Embryonic facial prominence (tissue), 1 donor: ENCODE measurements at regions not wholly inside any gene's neighbourhood (a gene's known extent, or its start where the extent isn't known, plus 50 kb on each side); places are given as distances from the start of the nearest gene placed in this dataset.
"Not testable (repeated sequence)": the region's sequence is repeated elsewhere in the genome, so short reads cannot be mapped to it uniquely, and the experiment has no call there.

Source experiments
- DNase-seq: peaks from one replicate; pipeline ENCODE4 v3.0.0-alpha.2; 2016; ENCODE audit errors: extremely low spot score

DNA sequence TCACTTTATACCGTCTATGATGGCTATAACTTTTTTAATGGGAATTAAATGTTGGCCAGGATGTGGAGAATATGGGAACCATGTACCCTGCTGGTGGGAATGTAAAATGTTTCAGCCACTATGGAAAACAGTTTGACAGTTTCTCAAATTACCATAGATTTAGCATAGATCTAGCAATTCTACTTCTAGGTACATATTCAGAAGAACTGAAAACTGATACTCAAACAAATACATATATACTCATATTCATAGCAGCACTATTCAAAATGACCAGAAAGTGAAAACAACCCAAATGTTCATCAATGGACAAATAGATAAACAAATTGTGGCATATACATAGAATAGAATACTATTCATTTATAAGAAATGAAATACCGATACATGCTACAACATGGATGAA lies 539.4 kb downstream of the IGSF11 start:
- no peak for DNase-seq

DNA sequence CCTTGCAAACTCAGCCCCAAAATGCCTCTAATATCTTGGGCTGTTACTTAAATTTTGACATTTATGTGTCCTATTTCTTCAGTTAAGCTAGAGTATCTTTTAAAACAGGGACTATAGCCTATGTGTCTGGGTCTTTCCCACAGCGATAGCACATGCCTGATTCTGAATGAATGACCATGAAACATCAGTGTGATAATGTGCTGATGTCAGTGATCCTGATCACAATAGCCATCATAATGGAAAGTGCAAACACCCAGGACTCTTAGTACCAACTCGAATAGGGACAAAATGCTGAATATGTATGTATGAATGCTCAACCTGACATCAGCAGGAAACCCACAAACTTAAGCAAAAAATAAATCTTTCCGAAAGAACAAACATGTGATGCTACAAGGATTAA lies 537.4 kb downstream of the IGSF11 start:
- no peak for DNase-seq

GRCh38 chr3:118501152-118501551 lies 533.5 kb downstream of the IGSF11 start:
- DNase-seq, result no peak

- DNase-seq, result no peak
Measured at GRCh38 chr3:118504906-118505305, 529.7 kb downstream of the IGSF11 start.

DNA sequence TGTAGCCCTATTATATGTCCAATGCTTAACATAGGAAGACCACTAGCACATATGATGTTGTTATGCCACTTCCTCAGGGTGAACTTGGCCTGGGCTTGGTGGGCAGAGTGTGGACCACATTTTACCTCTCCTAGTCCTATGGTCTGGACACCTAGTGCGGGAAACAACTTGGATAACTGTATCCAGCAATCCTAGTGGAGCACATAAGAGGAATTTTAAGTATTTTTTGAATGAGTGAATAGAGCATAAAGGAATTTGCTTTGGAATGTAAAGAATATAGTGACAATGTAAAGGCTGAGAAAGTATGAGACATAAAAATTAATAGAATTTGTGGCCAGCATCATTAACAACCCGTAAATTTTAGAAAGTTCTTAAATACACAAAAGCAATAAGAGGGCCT lies 528.9 kb downstream of the IGSF11 start:
- no peak for DNase-seq

- no peak for DNase-seq
Measured at GRCh38 chr3:118511402-118511801, 523.2 kb downstream of the IGSF11 start.

GRCh38 chr3:118512301-118512700 lies 522.3 kb downstream of the IGSF11 start:
- no peak for DNase-seq

- no peak for DNase-seq
Measured at GRCh38 chr3:118525077-118525476, 509.6 kb downstream of the IGSF11 start.

- DNase-seq, result no peak
Measured at GRCh38 chr3:118526758-118527513, 507.7 kb downstream of the IGSF11 start.

DNA sequence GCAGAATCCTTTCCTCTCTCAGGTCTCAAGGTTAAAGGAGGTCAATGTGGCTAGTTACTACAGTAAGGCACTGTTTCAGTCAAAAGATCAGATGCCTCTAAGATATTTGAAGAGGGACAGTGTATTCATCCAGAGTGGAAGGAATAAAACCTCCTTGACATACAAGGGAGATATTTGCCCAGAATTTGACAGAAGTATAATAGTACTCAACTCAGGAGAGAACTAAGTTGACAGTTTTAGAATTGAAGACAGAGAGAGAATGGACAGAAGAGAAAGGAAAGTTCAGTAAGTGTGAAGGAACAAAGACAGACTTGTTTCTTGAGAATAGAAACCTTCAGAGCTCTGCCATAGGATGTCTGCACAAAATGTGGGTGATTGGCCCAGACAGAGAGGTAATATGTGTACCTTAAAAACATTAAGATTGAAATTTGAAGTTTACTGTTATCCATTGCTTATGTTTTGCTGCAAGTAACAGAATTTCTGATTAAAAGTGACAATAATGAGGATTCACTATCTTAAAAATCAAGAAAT lies 507.1 kb downstream of the IGSF11 start:
- no peak for DNase-seq

DNA sequence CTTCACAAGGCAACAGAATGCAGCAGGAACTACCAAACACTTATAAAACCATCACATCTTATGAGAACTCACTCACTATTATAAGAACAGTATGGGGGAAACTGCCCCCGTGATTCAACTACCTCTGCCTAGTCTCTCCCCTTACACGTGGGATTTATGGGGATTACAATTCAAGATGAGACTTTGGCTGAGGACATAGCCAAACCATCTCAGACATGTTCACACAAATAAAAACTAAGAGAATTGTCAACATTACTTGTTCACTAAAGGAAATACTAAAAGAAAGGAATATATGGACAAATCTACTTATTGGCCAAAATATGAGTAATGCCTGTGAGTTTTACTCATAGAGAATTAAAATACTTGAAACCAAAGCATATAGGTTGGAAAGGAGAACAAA lies 505.1 kb downstream of the IGSF11 start:
- DNase-seq, result no peak

- no peak for DNase-seq
Measured at GRCh38 chr3:118530350-118530922, 504.2 kb downstream of the IGSF11 start.

DNA sequence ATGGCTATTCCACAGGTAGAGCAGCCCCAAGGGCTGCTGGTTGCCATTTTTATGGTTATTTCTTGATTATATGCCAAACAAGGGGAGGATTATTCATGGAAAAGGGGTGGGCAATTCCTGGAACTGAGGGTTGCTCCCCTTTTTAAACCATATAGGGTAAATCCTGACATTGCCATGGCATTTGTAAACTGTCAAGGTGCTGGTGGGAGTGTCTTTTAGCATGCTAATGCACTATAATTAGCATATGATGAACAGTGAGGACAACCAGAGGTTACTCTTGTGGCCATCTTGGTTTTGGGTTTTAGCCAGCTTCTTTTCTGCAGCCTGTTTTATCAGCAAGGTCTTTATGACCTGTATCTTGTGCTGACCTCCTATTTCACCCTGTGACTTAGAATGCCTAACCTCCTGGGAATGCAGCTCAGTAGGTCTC lies 503.7 kb downstream of the IGSF11 start:
- DNase-seq, result not testable (repeated sequence)

- DNase-seq, result no peak
Measured at GRCh38 chr3:118531816-118532215, 502.8 kb downstream of the IGSF11 start.

DNA sequence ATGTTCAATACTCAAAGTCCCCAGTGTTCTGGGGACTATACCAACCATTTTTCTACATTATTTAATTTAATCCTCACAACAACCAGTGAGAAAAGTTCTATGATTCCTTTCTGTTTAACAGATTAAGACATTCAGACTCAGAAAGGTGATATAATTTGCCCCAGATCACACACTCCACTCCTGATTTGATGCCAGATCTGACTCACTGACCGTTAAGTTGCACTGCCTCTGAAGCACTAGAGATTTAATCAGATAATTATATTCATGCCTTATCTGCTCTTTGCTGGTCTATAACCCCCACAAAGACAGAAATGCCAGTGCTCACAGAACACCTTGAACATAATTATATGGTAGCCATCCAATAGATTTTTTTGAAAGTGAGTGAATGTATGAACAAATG lies 501.0 kb downstream of the IGSF11 start:
- DNase-seq, result no peak

DNA sequence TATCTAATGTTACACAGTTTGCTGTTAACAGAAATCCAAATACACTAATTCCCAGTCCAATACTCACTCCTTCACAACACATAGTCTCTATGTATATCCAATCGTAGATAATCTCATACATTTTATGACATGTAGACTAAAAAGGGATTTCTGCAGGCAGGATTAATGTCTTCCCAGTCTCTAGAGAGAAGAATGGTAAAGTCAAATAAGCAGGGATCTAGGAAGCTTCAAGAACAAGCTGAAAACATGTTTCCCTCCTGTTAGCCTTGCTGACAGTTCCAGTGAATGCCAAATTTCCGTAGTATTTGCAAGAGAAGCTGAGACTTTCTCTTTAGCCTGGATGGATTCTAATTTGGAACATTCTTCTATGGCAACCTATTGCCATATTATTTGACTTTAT lies 500.1 kb downstream of the IGSF11 start:
- no peak for DNase-seq

DNA sequence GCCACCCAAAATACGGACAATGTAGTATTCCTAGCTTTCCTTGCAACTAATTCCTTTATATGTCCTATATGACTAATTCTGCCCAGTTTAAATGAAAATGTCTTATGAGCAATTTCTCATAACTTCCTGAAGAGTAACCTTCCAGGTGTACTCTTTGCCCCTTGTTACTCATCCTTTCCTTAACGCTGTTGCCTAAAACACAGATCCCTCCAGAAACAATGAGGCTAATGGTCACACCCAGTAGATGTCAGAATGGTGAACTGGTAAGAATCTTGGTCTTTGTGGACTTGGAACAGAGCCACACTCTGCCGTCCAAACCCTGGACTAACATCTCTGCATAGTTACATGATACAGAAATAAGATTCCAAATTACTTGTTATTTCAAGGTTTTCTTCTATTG lies 497.9 kb downstream of the IGSF11 start:
- DNase-seq, result no peak

- no peak for DNase-seq
Measured at GRCh38 chr3:118537454-118537853, 497.2 kb downstream of the IGSF11 start.

DNA sequence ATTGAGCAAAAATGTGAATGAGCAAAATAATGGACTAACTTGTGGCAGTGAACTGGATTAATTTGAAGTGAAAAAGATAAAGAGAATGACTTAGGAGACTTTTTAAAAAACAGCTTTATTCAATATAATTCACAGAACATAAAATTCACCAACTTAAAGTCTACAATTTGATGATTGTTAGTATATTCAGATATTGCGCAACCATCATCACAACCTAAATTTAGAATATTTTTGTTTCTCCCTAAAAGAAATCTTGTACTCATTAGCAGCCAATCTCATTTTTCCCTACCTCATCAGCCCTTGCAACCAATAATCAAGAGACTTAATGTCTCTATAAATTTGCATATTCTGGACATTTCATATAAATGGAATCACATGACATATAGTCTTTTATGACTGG lies 496.5 kb downstream of the IGSF11 start:
- no peak for DNase-seq

GRCh38 chr3:118539820-118540447 lies 494.7 kb downstream of the IGSF11 start:
- not testable (repeated sequence) for DNase-seq

- not testable (repeated sequence) for DNase-seq
Measured at GRCh38 chr3:118540448-118540821, 494.2 kb downstream of the IGSF11 start.

DNA sequence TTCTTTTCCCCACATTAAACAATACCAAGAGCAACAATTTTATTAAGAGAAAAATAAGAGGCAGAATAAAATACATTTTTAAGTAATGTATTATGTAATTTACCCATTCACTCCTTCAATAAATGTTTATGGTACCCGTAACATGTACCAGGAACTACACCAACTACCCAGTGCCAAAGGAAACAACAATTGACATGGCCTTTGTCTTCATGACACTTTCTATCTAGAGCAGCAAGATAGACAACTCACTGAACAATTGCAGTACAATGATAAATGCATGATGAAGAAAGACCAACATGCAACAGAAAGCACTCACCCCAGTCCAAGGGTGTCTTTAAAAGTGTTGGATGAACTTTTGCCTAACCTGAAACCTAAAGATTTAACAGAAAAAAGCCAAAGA lies 493.8 kb downstream of the IGSF11 start:
- DNase-seq, result no peak

- no peak for DNase-seq
Measured at GRCh38 chr3:118541796-118542195, 492.9 kb downstream of the IGSF11 start.
